Spleen (tissue), 7 donors: ENCODE measurements at regions not wholly inside any gene's neighbourhood (a gene's known extent, or its start where the extent isn't known, plus 50 kb on each side); places are given as distances from the start of the nearest gene placed in this dataset.

ENCODE experiments used
- POLR2A ChIP-seq, 3 donors: fragments of 450-650 bp; IDR thresholded peaks; one replicate each; pipeline ENCODE4 v1.5.1; 2017; ENCODE audit warnings: antibody characterized with exemption in 3 of 3, mild to moderate bottlenecking in 1 of 3
- TF ChIP-seq, protein P1 (sequence below), 11 experiments: fragments of 200-600 bp in 7 of 11; fragments of 450-650 bp in 4 of 11; sonication (generic) in 4 of 11; IDR thresholded peaks in 8 of 11; conservative IDR thresholded peaks in 3 of 11; 1 replicate in 7 of 11; 2 replicates in 4 of 11; pipeline versions ENCODE4 v1.4.0 to v1.8.0; 2016 to 2021; ENCODE audit warnings: antibody characterized with exemption in 11 of 11, inconsistent platforms in 4 of 11, mild to moderate bottlenecking in 1 of 11
- donor health status: DM: no; HTN: no; CAD: no; lungs with moderate emphysema.
- donor health status: DM: no; HTN: no; CAD: no.
- donor health status: DM: no; HTN: no; CAD: no.

GRCh38 chr18:75874401-75875089, 447.0 kb upstream of the SMIM21 start:
- TF ChIP-seq, protein P1, sequence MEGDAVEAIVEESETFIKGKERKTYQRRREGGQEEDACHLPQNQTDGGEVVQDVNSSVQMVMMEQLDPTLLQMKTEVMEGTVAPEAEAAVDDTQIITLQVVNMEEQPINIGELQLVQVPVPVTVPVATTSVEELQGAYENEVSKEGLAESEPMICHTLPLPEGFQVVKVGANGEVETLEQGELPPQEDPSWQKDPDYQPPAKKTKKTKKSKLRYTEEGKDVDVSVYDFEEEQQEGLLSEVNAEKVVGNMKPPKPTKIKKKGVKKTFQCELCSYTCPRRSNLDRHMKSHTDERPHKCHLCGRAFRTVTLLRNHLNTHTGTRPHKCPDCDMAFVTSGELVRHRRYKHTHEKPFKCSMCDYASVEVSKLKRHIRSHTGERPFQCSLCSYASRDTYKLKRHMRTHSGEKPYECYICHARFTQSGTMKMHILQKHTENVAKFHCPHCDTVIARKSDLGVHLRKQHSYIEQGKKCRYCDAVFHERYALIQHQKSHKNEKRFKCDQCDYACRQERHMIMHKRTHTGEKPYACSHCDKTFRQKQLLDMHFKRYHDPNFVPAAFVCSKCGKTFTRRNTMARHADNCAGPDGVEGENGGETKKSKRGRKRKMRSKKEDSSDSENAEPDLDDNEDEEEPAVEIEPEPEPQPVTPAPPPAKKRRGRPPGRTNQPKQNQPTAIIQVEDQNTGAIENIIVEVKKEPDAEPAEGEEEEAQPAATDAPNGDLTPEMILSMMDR (IDR thresholded peaks at IDR 0.05 in 8 of 11, conservative IDR thresholded peaks at IDR 0.05 in 3 of 11), result no peak
- TF ChIP-seq POLR2A (IDR thresholded peaks at IDR 0.05), result no peak
